22Rv1 (cell line): ENCODE measurements at regions not wholly inside any gene's neighbourhood (a gene's known extent, or its start where the extent isn't known, plus 50 kb on each side); places are given as distances from the start of the nearest gene placed in this dataset.

Experiments
- H3K27ac ChIP-seq: fragments of 450-650 bp; 2 replicates; pipeline ENCODE4 v1.5.1; 2017
- CTCF ChIP-seq: fragments of 450-650 bp; IDR thresholded peaks from 2 replicates; pipeline ENCODE4 v1.5.1; 2017; ENCODE audit warnings: mild to moderate bottlenecking
- ZFX ChIP-seq: fragments of 450-650 bp; IDR thresholded peaks from 2 replicates; pipeline ENCODE4 v1.6.1; 2017; ENCODE audit warnings: antibody characterized with exemption, borderline replicate concordance

DNA sequence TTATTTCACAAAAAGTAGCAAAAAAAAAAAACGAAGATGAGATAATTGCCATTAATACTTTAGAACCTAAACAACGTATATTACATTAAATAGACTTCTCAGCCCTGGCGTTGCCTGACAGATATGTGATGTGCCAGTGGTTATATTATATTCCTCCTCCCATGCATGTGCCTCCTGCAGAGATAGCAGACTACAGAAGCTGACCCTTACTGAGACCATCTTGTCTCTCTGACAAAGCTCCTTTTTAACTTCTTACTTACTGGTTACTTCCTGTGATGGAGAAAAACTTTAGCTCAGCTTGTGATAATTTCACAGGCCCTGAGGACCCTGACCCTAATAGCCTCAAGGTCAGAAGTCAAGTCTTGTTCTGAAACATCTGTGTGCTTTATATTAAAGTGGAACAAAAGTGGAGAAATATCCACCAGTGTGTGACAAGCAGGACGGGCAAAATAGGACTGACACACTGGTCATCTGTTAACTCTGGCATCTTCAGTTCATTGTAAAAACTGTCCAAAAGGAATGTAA, 80.6 kb upstream of the POU5F2 start:
- TF ChIP-seq ZFX (no peak), CTCF (no peak)
- H3K27ac ChIP-seq: no peak overlapping the region

DNA sequence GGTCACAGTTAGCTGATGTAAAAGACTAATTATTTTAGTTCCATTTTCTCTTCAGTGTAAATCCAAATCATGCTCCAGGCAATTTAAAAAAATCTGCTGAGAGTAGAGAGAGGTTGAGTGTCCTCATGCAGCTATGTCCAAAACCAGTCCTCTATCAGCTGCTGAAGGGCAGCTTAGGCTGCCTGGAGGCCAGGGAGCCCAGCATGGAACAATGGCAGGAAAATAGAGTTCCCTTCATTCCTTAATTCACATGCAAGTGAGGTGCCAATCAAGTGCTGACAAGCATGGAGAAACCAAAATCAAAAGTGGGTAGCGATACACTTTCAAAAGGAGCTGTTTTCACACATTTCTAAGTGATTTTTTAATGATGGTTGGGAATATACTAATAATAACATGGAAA, 78.3 kb upstream of the POU5F2 start:
- TF ChIP-seq ZFX: no peak
- H3K27ac ChIP-seq: no peak overlapping the region

- no peak overlapping the region for H3K27ac ChIP-seq
- TF ChIP-seq ZFX (no peak), CTCF (no peak)
Measured at GRCh38 chr5:93810780-93811179, 69.4 kb upstream of the POU5F2 start.

- no peak for TF ChIP-seq ZFX
- TF ChIP-seq CTCF: no peak
- no peak overlapping the region for H3K27ac ChIP-seq
Measured at GRCh38 chr5:93809430-93809829, 68.0 kb upstream of the POU5F2 start.

DNA sequence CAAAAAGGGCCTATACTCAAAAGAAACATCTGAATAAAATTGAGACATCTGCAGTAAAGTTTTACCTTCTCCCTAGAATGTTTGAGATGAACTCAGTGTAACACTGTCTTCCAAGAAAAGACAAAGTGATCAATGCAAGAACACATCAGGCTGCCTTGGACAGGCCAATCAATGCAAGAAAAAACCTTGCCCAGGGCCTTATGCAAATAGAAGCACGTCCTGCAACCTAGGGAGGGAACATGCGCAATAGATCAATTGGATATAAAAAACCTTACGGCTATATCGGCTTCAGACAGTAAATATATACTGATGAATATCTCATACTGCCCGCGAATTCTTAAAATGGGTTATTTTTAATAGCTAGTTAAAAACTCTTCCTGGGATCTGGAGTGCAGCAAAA, 66.4 kb upstream of the POU5F2 start:
- no peak overlapping the region for H3K27ac ChIP-seq
- TF ChIP-seq ZFX: no peak
- no peak for TF ChIP-seq CTCF

DNA sequence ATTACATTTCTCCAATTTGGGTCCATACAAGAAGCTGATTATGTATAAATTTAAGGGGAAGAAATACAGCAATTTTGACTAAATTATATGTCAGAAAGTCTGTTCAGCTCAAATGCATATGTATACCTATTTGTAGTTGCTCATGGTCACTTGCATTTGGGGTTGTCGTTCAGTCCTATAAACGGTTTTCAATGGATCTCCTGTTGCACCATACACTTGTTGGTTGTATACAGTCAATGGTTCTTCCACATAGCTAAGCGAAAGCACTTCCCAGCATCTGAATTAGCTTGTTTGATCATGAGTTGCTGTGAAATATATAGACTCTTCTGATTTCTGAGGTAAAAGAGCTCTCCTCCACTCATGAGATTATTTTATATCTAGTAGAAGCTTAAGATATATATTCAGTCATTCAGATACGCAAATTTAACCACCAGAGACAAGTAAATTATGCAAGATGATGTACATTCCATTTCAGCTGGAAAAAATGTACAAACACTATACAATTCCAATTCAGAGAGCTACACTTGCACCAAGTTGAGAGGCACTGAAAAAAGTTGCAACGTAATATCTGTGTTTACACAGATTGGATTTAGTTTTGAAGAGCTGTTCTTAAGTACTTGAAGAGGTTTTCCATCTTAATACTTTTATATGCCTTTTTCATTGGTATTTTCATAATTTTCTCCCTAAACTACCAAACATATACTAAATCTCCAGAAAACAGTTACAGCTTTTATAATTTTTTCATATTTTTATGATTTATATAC, 64.4 kb upstream of the POU5F2 start:
- TF ChIP-seq CTCF: no peak
- TF ChIP-seq ZFX: no peak
- no peak overlapping the region for H3K27ac ChIP-seq

- H3K27ac ChIP-seq: peak overlapping the region; percentile 56
- TF ChIP-seq ZFX (no peak), CTCF (peak; percentile 88)
Measured at GRCh38 chr5:93800988-93801811, 59.8 kb upstream of the POU5F2 start.
